GM12875 (cell line): ENCODE measurements at regions not wholly inside any gene's neighbourhood (a gene's known extent, or its start where the extent isn't known, plus 50 kb on each side); places are given as distances from the start of the nearest gene placed in this dataset.

Source experiments
- H3K4me3 ChIP-seq: one replicate; pipeline ENCODE4 v1.5.1; 2011; ENCODE audit warnings: low read depth, low read length, control low read depth
- TF ChIP-seq, protein P1 (sequence below): IDR thresholded peaks from 2 replicates; pipeline ENCODE4 v1.5.1; 2011; ENCODE audit warnings: low read depth, mild to moderate bottlenecking, control low read depth, inconsistent platforms, low read length, moderate library complexity, borderline replicate concordance; ENCODE audit not compliant: insufficient read depth

DNA sequence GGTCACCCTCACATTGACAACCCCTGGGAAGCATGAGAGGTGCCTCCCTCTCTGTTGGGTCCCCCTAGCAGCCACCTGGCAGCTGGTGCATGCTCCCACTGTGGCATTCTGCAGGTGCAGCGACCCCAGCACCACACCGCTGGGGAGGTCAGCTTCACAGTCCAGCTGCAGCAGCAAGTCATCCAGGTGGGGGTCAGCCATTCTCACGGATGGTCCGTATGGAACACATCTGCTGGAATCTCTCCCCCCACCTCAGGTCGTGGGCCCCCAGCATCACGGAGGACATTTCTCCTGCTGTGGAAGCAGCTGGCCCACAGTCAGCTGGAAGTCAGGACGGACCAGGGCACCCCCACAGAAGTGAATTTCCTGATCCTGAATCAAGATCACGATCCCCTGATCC lies 201.3 kb downstream of the COG6 start:
- no peak overlapping the region for H3K4me3 ChIP-seq
- TF ChIP-seq, protein P1, sequence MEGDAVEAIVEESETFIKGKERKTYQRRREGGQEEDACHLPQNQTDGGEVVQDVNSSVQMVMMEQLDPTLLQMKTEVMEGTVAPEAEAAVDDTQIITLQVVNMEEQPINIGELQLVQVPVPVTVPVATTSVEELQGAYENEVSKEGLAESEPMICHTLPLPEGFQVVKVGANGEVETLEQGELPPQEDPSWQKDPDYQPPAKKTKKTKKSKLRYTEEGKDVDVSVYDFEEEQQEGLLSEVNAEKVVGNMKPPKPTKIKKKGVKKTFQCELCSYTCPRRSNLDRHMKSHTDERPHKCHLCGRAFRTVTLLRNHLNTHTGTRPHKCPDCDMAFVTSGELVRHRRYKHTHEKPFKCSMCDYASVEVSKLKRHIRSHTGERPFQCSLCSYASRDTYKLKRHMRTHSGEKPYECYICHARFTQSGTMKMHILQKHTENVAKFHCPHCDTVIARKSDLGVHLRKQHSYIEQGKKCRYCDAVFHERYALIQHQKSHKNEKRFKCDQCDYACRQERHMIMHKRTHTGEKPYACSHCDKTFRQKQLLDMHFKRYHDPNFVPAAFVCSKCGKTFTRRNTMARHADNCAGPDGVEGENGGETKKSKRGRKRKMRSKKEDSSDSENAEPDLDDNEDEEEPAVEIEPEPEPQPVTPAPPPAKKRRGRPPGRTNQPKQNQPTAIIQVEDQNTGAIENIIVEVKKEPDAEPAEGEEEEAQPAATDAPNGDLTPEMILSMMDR = no peak

- TF ChIP-seq, protein P1 = no peak
- H3K4me3 ChIP-seq = no peak overlapping the region
Measured at GRCh38 chr13:39858794-39859193, 203.3 kb downstream of the COG6 start.

DNA sequence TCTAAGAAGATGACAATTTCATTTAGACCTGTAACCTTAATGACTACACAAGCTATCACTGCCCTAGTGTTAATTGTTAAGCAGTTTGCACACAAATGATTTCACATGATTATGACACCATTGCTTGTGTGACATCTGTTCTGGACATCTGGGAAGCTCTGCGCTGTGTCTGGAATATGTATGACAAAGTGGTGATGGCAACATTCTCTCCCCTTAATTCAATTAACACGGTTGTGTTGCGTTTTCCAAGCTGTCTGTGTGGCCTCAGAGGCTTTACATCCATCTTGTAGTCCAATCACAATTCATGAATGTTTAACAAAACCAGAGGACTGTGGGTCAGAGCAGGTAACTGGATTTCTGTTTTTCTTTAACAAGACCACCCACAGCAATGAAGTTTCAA lies 204.4 kb downstream of the COG6 start:
- H3K4me3 ChIP-seq = no peak overlapping the region
- TF ChIP-seq, protein P1 = no peak

- H3K4me3 ChIP-seq = no peak overlapping the region
- TF ChIP-seq, protein P1 = no peak
Measured at GRCh38 chr13:39862900-39863299, 207.4 kb downstream of the COG6 start.

- TF ChIP-seq, protein P1 = no peak
- no peak overlapping the region for H3K4me3 ChIP-seq
Measured at GRCh38 chr13:39864221-39864620, 208.8 kb downstream of the COG6 start.

GRCh38 chr13:39866722-39867121 lies 211.3 kb downstream of the COG6 start:
- no peak overlapping the region for H3K4me3 ChIP-seq
- TF ChIP-seq, protein P1 = no peak

GRCh38 chr13:39867807-39868206 lies 212.3 kb downstream of the COG6 start:
- no peak overlapping the region for H3K4me3 ChIP-seq
- TF ChIP-seq, protein P1 = no peak
